ENCODE measurements at regions not wholly inside any gene's neighbourhood (a gene's known extent, or its start where the extent isn't known, plus 50 kb on each side); places are given as distances from the start of the nearest gene placed in this dataset.

GRCh38 chr9:698954-699353 lies 142.5 kb upstream of the DMRT1 start:
- Histone ChIP-seq H3K27ac (peak overlapping the region; percentile 87 to 98), H3K4me3 (no peak overlapping the region), H3K27me3 (no peaks in the 10 kb centered on the region), H3K36me3 (no peaks in the 10 kb centered on the region), H3K4me1 (peaks cover 20 to 27% of the 10 kb centered on the region in 2 donors), H3K9me3 (no peaks in the 10 kb centered on the region)
- intact Hi-C loops (cut with DNase I; ENCODE audit: low total_unique reads): no loop called here
- TF ChIP-seq POLR2A (IDR thresholded peaks at IDR 0.05): no peak
- TF ChIP-seq, protein P1, sequence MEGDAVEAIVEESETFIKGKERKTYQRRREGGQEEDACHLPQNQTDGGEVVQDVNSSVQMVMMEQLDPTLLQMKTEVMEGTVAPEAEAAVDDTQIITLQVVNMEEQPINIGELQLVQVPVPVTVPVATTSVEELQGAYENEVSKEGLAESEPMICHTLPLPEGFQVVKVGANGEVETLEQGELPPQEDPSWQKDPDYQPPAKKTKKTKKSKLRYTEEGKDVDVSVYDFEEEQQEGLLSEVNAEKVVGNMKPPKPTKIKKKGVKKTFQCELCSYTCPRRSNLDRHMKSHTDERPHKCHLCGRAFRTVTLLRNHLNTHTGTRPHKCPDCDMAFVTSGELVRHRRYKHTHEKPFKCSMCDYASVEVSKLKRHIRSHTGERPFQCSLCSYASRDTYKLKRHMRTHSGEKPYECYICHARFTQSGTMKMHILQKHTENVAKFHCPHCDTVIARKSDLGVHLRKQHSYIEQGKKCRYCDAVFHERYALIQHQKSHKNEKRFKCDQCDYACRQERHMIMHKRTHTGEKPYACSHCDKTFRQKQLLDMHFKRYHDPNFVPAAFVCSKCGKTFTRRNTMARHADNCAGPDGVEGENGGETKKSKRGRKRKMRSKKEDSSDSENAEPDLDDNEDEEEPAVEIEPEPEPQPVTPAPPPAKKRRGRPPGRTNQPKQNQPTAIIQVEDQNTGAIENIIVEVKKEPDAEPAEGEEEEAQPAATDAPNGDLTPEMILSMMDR (IDR thresholded peaks at IDR 0.05): no peak
- no peak for DNase-seq

DNA sequence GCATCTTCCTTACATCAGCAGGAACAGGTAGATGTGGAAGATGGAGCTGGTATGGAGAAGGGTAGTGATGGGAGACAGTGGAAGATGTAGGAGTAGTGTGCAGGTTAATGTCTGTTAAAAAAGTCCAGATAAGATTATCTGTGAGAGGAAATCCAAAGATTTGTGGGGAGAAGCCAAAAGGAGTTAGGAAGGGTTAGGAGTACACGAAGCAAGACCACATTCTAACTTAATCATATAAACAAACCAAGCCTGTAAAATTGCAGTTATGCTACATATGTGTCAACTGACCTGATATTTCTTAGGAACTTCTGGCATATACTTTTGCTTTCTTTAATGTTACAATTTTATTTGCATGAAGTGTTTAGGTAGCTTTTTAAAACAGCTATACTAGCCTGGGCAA lies 142.1 kb upstream of the DMRT1 start:
- H3K27me3 ChIP-seq: no peaks in the 10 kb centered on the region
- H3K4me3 ChIP-seq: no peak overlapping the region
- peaks cover 17 to 25% of the 10 kb centered on the region in 2 donors for H3K4me1 ChIP-seq
- H3K36me3 ChIP-seq: no peaks in the 10 kb centered on the region
- peak overlapping the region; percentile 87 to 98 for H3K27ac ChIP-seq
- intact Hi-C loops (cut with DNase I; ENCODE audit: low total_unique reads): no loop called here
- no peak for DNase-seq
- no peak for TF ChIP-seq POLR2A (IDR thresholded peaks at IDR 0.05)
- TF ChIP-seq, protein P1 (IDR thresholded peaks at IDR 0.05): no peak
- no peaks in the 10 kb centered on the region for H3K9me3 ChIP-seq

DNA sequence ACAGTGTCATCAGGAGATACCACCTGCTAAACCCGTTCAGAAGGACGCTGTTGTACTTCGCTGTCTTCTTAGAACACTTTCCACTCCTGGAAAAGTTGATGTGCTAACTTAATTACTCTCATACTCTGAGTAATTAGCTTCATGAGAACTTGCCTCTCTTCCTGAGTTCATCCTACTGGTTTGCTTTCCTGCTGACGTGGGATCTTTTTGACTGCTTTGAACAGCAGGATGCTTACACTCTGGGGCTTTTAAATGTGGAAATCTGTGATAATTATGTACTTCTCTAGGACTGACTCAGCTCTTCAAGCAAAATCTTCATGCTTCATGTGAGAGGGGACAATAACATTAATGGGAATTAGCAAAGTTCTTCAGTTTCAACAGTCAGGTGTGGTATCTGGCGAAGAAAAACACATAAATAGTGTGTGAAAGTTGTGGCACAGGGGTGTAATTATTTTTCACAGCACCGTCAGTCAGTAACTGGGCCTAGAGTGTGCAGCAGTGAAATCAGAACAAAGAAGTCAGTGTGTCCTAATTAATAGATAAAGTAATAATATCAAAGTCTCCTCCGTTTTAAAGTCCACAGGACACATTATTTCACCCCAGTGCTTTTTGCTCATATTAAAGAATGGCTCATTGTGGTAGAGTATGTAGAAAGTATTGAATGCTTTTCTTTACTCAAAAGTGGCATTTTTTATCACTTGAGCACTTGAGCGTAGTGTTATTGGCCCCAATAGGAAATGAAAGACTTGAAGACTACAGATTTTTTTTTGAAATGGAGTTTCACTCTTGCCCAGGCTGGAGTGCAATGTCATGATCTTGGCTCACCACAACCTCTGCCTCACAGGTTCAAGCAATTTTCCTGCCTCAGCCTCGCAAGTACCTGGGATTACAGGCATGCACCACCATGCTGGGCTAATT lies 140.9 kb upstream of the DMRT1 start:
- TF ChIP-seq POLR2A (IDR thresholded peaks at IDR 0.05): no peak
- TF ChIP-seq, protein P1 (IDR thresholded peaks at IDR 0.05): no peak
- no peak for DNase-seq
- H3K27ac ChIP-seq: peak overlapping the region; percentile 87 to 98
- intact Hi-C loops (cut with DNase I; ENCODE audit: low total_unique reads): no loop called here
- H3K36me3 ChIP-seq: no peaks in the 10 kb centered on the region
- H3K9me3 ChIP-seq: no peaks in the 10 kb centered on the region
- H3K4me3 ChIP-seq: no peak overlapping the region
- no peaks in the 10 kb centered on the region for H3K27me3 ChIP-seq
- H3K4me1 ChIP-seq: peaks cover 11 to 17% of the 10 kb centered on the region in 2 donors

DNA sequence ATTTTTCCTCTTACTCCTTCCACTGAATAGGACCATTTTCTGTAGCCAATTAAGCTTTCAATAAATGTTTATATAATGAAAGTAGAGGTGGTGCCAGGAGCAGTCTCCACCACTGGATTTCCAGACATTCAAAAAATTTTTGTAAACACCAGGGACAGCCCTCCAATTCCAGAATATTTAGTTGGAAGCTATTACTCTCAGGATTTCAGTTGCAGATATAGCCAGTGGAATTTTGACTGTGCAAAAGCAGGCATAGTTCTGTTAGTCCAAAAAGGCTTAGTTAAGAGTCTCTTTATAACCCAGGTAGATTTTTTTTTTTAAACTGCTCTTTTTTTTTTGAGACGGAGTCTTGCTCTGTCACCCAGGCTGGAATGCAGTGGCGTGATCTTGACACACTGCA lies 138.1 kb upstream of the DMRT1 start:
- H3K9me3 ChIP-seq: no peaks in the 10 kb centered on the region
- no peaks in the 10 kb centered on the region for H3K4me1 ChIP-seq
- H3K27me3 ChIP-seq: no peaks in the 10 kb centered on the region
- H3K27ac ChIP-seq: peak overlapping the region; percentile 51 to 88
- no peaks in the 10 kb centered on the region for H3K36me3 ChIP-seq
- H3K4me3 ChIP-seq: no peak overlapping the region
- intact Hi-C loops (cut with DNase I; ENCODE audit: low total_unique reads): no loop called here
- TF ChIP-seq, protein P1 (IDR thresholded peaks at IDR 0.05): no peak
- no peak for TF ChIP-seq POLR2A (IDR thresholded peaks at IDR 0.05)
- DNase-seq: no peak

DNA sequence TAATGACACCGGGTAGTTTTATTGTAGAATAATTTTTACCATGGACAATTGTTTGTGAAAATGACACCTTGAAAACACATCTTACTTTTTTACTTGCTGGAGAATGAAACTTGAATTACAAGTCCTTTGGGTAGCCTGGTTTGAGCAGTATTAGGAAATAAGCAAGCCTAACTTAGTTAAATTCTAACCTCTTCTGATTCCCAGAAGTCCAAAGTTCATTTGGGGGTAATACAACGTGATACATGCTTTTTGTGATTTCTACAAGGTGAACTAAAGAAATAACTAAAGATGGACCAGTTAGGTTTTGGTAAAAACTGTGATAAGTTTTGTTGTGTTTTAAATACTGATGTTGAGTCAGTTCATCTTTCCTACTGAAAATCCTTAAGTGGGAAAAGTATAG lies 135.4 kb upstream of the DMRT1 start:
- TF ChIP-seq, protein P1 (IDR thresholded peaks at IDR 0.05): no peak
- no peak for TF ChIP-seq POLR2A (IDR thresholded peaks at IDR 0.05)
- H3K4me1 ChIP-seq: no peaks in the 10 kb centered on the region
- intact Hi-C loops (cut with DNase I; ENCODE audit: low total_unique reads): no loop called here
- H3K27me3 ChIP-seq: no peaks in the 10 kb centered on the region
- no peaks in the 10 kb centered on the region for H3K9me3 ChIP-seq
- H3K4me3 ChIP-seq: peak overlapping the region; percentile 25 to 45
- DNase-seq: no peak
- peak overlapping the region; percentile 88 to 90 for H3K27ac ChIP-seq
- no peaks in the 10 kb centered on the region for H3K36me3 ChIP-seq
